ENCODE measurements at regions not wholly inside any gene's neighbourhood (a gene's known extent, or its start where the extent isn't known, plus 50 kb on each side); places are given as distances from the start of the nearest gene placed in this dataset.

GRCh38 chr3:24937228-24937627 lies 442.6 kb upstream of the THRB start:
- no peaks in the 10 kb centered on the region for H3K36me3 ChIP-seq
- TF ChIP-seq CTCF (IDR thresholded peaks at IDR 0.05): no peak
- ATAC-seq (no peak), DNase-seq (no peak)
- H3K27ac ChIP-seq: no peak overlapping the region
- no peaks in the 10 kb centered on the region for H3K9me3 ChIP-seq
- no peaks in the 10 kb centered on the region for H3K27me3 ChIP-seq
- H3K4me3 ChIP-seq: no peak overlapping the region
- peaks cover 5% of the 10 kb centered on the region for H3K4me1 ChIP-seq
- intact Hi-C loops (cut with DNase I): no loop called here

GRCh38 chr3:24937780-24938179 lies 443.1 kb upstream of the THRB start:
- H3K27me3 ChIP-seq: no peaks in the 10 kb centered on the region
- ATAC-seq (no peak), DNase-seq (no peak)
- H3K4me3 ChIP-seq: no peak overlapping the region
- peaks cover 5% of the 10 kb centered on the region for H3K4me1 ChIP-seq
- intact Hi-C loops (cut with DNase I): no loop called here
- TF ChIP-seq CTCF (IDR thresholded peaks at IDR 0.05): no peak
- H3K36me3 ChIP-seq: no peaks in the 10 kb centered on the region
- H3K9me3 ChIP-seq: no peaks in the 10 kb centered on the region
- no peak overlapping the region for H3K27ac ChIP-seq

GRCh38 chr3:24943961-24944360 lies 449.3 kb upstream of the THRB start:
- no peak for ATAC-seq
- no peaks in the 10 kb centered on the region for H3K27me3 ChIP-seq
- no peaks in the 10 kb centered on the region for H3K9me3 ChIP-seq
- DNase-seq: no peak
- no peak overlapping the region for H3K27ac ChIP-seq
- no peaks in the 10 kb centered on the region for H3K36me3 ChIP-seq
- no peak overlapping the region for H3K4me3 ChIP-seq
- intact Hi-C loops (cut with DNase I): no loop called here
- no peak for TF ChIP-seq CTCF (IDR thresholded peaks at IDR 0.05)
- no peaks in the 10 kb centered on the region for H3K4me1 ChIP-seq

GRCh38 chr3:24944805-24945520 lies 450.3 kb upstream of the THRB start:
- no peak for TF ChIP-seq CTCF (IDR thresholded peaks at IDR 0.05)
- intact Hi-C loops (cut with DNase I): no loop called here
- Histone ChIP-seq H3K4me3 (no peak overlapping the region), H3K27ac (no peak overlapping the region), H3K4me1 (no peaks in the 10 kb centered on the region), H3K9me3 (no peaks in the 10 kb centered on the region), H3K36me3 (no peaks in the 10 kb centered on the region), H3K27me3 (no peaks in the 10 kb centered on the region)
- ATAC-seq: no peak
- DNase-seq: no peak

- H3K4me3 ChIP-seq: no peak overlapping the region
- H3K27me3 ChIP-seq: no peaks in the 10 kb centered on the region
- no peak overlapping the region for H3K27ac ChIP-seq
- no peaks in the 10 kb centered on the region for H3K4me1 ChIP-seq
- no peaks in the 10 kb centered on the region for H3K9me3 ChIP-seq
- TF ChIP-seq CTCF (IDR thresholded peaks at IDR 0.05): no peak
- DNase-seq (no peak), ATAC-seq (no peak)
- no peaks in the 10 kb centered on the region for H3K36me3 ChIP-seq
- intact Hi-C loops (cut with DNase I): no loop called here
Measured at GRCh38 chr3:24945563-24945962, 450.9 kb upstream of the THRB start.

GRCh38 chr3:24947103-24947502 lies 452.5 kb upstream of the THRB start:
- Histone ChIP-seq H3K27ac (no peak overlapping the region), H3K9me3 (no peaks in the 10 kb centered on the region), H3K4me1 (no peaks in the 10 kb centered on the region), H3K4me3 (no peak overlapping the region), H3K36me3 (no peaks in the 10 kb centered on the region), H3K27me3 (no peaks in the 10 kb centered on the region)
- DNase-seq: no peak
- TF ChIP-seq CTCF (IDR thresholded peaks at IDR 0.05): no peak
- intact Hi-C loops (cut with DNase I): no loop called here
- ATAC-seq: no peak
